ENCODE measurements at regions not wholly inside any gene's neighbourhood (a gene's known extent, or its start where the extent isn't known, plus 50 kb on each side); places are given as distances from the start of the nearest gene placed in this dataset.

GRCh38 chr7:86925221-86925620, 134.2 kb downstream of the ELAPOR2 start:
- Mint-ChIP-seq H3K27me3 (ENCODE audit: low read depth) (peaks cover 8% of the 10 kb centered on the region), H3K4me3 (no peak overlapping the region), H3K4me1 (ENCODE audit: low read depth) (peaks cover 2% of the 10 kb centered on the region), H3K36me3 (ENCODE audit: insufficient read depth) (peaks cover 3% of the 10 kb centered on the region), H3K9me3 (no peaks in the 10 kb centered on the region)
- DNase-seq (no peak), ATAC-seq (no peak)

- ATAC-seq (no peak), DNase-seq (no peak)
- H3K36me3 Mint-ChIP-seq (ENCODE audit: insufficient read depth): no peaks in the 10 kb centered on the region
- H3K9me3 Mint-ChIP-seq: no peaks in the 10 kb centered on the region
- H3K4me3 Mint-ChIP-seq: no peak overlapping the region
- H3K4me1 Mint-ChIP-seq (ENCODE audit: low read depth): no peaks in the 10 kb centered on the region
- peaks cover 8% of the 10 kb centered on the region for H3K27me3 Mint-ChIP-seq (ENCODE audit: low read depth)
Observed at GRCh38 chr7:86923527-86923926, 135.9 kb downstream of the ELAPOR2 start.

- Mint-ChIP-seq H3K36me3 (ENCODE audit: insufficient read depth) (no peaks in the 10 kb centered on the region), H3K4me1 (ENCODE audit: low read depth) (peaks cover 1% of the 10 kb centered on the region), H3K4me3 (no peak overlapping the region), H3K27me3 (ENCODE audit: low read depth) (peaks cover 3% of the 10 kb centered on the region), H3K9me3 (no peaks in the 10 kb centered on the region)
- no peak for DNase-seq
- no peak for ATAC-seq
Observed at GRCh38 chr7:86920154-86920553, 139.3 kb downstream of the ELAPOR2 start.

- Mint-ChIP-seq H3K4me1 (ENCODE audit: low read depth) (peaks cover 1% of the 10 kb centered on the region), H3K9me3 (no peaks in the 10 kb centered on the region), H3K36me3 (ENCODE audit: insufficient read depth) (no peaks in the 10 kb centered on the region), H3K4me3 (no peak overlapping the region), H3K27me3 (ENCODE audit: low read depth) (no peaks in the 10 kb centered on the region)
- DNase-seq (no peak), ATAC-seq (no peak)
Observed at GRCh38 chr7:86918245-86918644, 141.2 kb downstream of the ELAPOR2 start.

- no peak for DNase-seq
- H3K36me3 Mint-ChIP-seq (ENCODE audit: insufficient read depth): no peaks in the 10 kb centered on the region
- peak in 1 of 2 donors; percentile 28 for ATAC-seq
- H3K4me1 Mint-ChIP-seq (ENCODE audit: low read depth): peaks cover 1% of the 10 kb centered on the region
- no peak overlapping the region for H3K4me3 Mint-ChIP-seq
- no peaks in the 10 kb centered on the region for H3K9me3 Mint-ChIP-seq
- H3K27me3 Mint-ChIP-seq (ENCODE audit: low read depth): no peaks in the 10 kb centered on the region
Observed at GRCh38 chr7:86916277-86916825, 143.1 kb downstream of the ELAPOR2 start.

- peaks cover 1% of the 10 kb centered on the region for H3K4me1 Mint-ChIP-seq (ENCODE audit: low read depth)
- H3K4me3 Mint-ChIP-seq: no peak overlapping the region
- no peaks in the 10 kb centered on the region for H3K27me3 Mint-ChIP-seq (ENCODE audit: low read depth)
- H3K36me3 Mint-ChIP-seq (ENCODE audit: insufficient read depth): no peaks in the 10 kb centered on the region
- no peaks in the 10 kb centered on the region for H3K9me3 Mint-ChIP-seq
- no peak for ATAC-seq
- DNase-seq: no peak
Observed at GRCh38 chr7:86914551-86914950, 144.9 kb downstream of the ELAPOR2 start.
